ENCODE measurements at regions not wholly inside any gene's neighbourhood (a gene's known extent, or its start where the extent isn't known, plus 50 kb on each side); places are given as distances from the start of the nearest gene placed in this dataset.

DNA sequence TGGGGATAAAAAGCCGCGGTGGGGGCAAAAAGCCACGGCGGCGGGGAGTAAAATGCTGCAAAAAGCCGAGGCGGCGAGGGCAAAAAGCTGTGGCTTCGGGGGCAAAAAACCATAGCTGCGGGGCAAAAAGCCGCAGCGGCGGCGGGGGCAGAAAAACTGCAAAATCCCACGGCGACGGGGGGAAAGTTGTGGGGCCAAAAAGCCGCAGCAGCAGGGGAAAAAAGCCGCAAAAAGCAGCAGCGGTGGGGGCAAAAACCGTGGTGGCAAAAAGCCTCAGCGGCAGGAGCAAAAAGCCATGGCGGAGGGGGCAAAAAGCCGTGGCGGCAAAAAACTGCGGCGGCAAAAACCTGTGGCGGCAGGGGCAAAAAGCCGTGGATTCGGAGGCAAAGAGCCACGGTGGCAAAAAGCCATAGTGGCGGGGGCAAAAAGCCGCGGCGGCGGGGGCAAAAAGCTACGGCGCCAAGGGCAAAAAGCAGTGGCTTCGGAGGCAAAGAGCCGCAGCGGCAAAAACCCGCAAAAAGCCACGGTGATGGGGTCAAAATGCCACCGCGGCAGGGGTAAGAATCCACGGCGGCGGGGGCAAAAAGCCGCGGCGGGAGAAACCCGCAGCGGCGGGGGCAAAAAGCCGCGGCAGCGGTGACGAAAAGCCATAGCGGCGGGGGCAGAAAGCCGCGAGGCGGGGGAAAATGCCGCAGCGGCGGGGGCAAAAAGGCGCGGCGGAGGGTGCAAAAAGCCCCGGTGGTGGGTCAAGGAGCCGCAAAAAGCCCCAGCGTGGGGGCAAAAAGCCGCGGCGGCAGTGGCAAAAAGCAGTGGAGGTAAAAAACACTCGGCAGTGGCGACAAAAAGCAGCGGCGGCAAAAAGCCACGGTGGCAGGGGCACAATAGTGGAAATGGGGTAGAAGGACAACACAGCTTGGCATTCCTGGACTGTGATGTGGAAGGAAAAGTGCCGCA is 192.8 kb downstream of the SHCBP1 start:
- ChIA-PET POLR2A (no interaction called here), CTCF (ENCODE audit: low intra/inter-chr PET ratio, low total read pairs) (no interaction called here)
- WGBS (ENCODE audit: low lambda C conversion rate), result 81% methylated on average over 81 of the region's 81 CpGs
- intact Hi-C loops (cut with micrococcal nuclease; ENCODE audit: unreplicated experiment) (no loop called here), in situ Hi-C loops (cut with HindIII; ENCODE audit: extremely low pct_ligation_motif_present, low pct_unique_long_range_greater_than_20kb) (no loop called here)
- no peaks in the 10 kb centered on the region for H3K36me3 ChIP-seq (replicated peaks in 1 of 2; ENCODE audit: control insufficient read depth in 1 of 2, insufficient read depth in 2 of 2, low read length in 2 of 2)
- no peak overlapping the region for H2AFZ ChIP-seq (ENCODE audit: low read length)
- no TSS peak for BruUV-seq (replicated peaks)
- ATAC-seq (no peak), FAIRE-seq (no peak), DNase-seq (ENCODE audit: low spot score) (no peak)
- TF ChIP-seq PTBP1 (IDR thresholded peaks at IDR 0.05; ENCODE audit: low read depth, low read length, poor library complexity, severe bottlenecking), result no peak
- TF ChIP-seq BHLHE40 (IDR thresholded peaks at IDR 0.05; ENCODE audit: low read length), result no peak
- no peak for TF ChIP-seq ZNF766 (CRISPR knock-in tag; IDR thresholded peaks at IDR 0.05; ENCODE audit: borderline replicate concordance)
- no peak for TF ChIP-seq ZNF547 (CRISPR knock-in tag; IDR thresholded peaks at IDR 0.05)
- no peak for TF ChIP-seq MXI1 (IDR thresholded peaks at IDR 0.05; ENCODE audit: borderline replicate concordance, low read depth, low read length)
- no peak for TF ChIP-seq ZNF253 (CRISPR knock-in tag; IDR thresholded peaks at IDR 0.05; ENCODE audit: borderline replicate concordance)
- no peak for TF ChIP-seq FOSL1 (CRISPR knock-in tag; IDR thresholded peaks at IDR 0.05; ENCODE audit: borderline replicate concordance)
- no peak for TF ChIP-seq ZMYM3 (CRISPR knock-in tag; IDR thresholded peaks at IDR 0.05)
- TF ChIP-seq, protein P1, sequence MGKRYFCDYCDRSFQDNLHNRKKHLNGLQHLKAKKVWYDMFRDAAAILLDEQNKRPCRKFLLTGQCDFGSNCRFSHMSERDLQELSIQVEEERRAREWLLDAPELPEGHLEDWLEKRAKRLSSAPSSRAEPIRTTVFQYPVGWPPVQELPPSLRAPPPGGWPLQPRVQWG (CRISPR knock-in tag; IDR thresholded peaks at IDR 0.05; ENCODE audit: borderline replicate concordance, low read depth), result no peak
- TF ChIP-seq FLYWCH1 (CRISPR knock-in tag; IDR thresholded peaks at IDR 0.05), result no peak
- TF ChIP-seq GATAD2A (CRISPR knock-in tag; IDR thresholded peaks at IDR 0.05), result no peak
- H3K27ac ChIP-seq (ENCODE audit: extremely low read length, insufficient read depth, low read length), result no peak overlapping the region
- no peak overlapping the region for H3K4me2 ChIP-seq (ENCODE audit: low read depth, low read length)
- no peak overlapping the region for H3K9ac ChIP-seq (ENCODE audit: insufficient read depth, low read depth, low read length)
- H3K4me3 ChIP-seq (replicated peaks in 1 of 3; ENCODE audit: insufficient read depth in 1 of 3, low read depth in 2 of 3, low read length in 3 of 3), result no peak overlapping the region
- no peaks in the 10 kb centered on the region for H3K4me1 ChIP-seq (ENCODE audit: insufficient read depth, low read length)
- no peaks in the 10 kb centered on the region for H3K79me2 ChIP-seq (ENCODE audit: insufficient read depth, low read length)
- H3K27me3 ChIP-seq (ENCODE audit: control insufficient read depth in 1 of 2, insufficient read depth in 2 of 2, low read length in 2 of 2), result no peaks in the 10 kb centered on the region
- H3K9me3 ChIP-seq (ENCODE audit: low read length), result no peaks in the 10 kb centered on the region
- H4K20me1 ChIP-seq (ENCODE audit: insufficient read depth, low read length), result no peaks in the 10 kb centered on the region
